GM12878 (cell line): ENCODE measurements at regions not wholly inside any gene's neighbourhood (a gene's known extent, or its start where the extent isn't known, plus 50 kb on each side); places are given as distances from the start of the nearest gene placed in this dataset.
A peak's percentile ranks its signal among the peaks of the same experiment; 100 is the strongest.

Source experiments
- ATF2 ChIP-seq: IDR thresholded peaks from 2 replicates; pipeline ENCODE4 v1.6.1; 2012; ENCODE audit warnings: low read length, inconsistent platforms
- BCL3 ChIP-seq: IDR thresholded peaks from 2 replicates; pipeline ENCODE4 v1.6.1; 2011; ENCODE audit warnings: borderline replicate concordance, low read depth, mild to moderate bottlenecking, moderate library complexity, low read length; ENCODE audit not compliant: insufficient read depth, poor library complexity, severe bottlenecking
- E2F4 ChIP-seq: IDR thresholded peaks from 2 replicates; pipeline ENCODE4 v1.6.1; 2012; ENCODE audit warnings: low read depth, low read length, improper control_type of control experiment
- EP300 ChIP-seq, 2 experiments: fragments of 150-350 bp in 1 of 2; IDR thresholded peaks; 2 replicates each; pipeline ENCODE4 v1.6.1; 2011 to 2012; ENCODE audit warnings: low read depth in 2 of 2, low read length in 2 of 2, borderline replicate concordance in 1 of 2, improper control_type of control experiment in 1 of 2, inconsistent platforms in 1 of 2; ENCODE audit not compliant: control insufficient read depth in 1 of 2
- EZH2 ChIP-seq: IDR thresholded peaks from 2 replicates; pipeline ENCODE4 v1.6.1; 2012; ENCODE audit warnings: low read depth, mild to moderate bottlenecking, control low read depth, inconsistent platforms, low read length, borderline replicate concordance; ENCODE audit not compliant: control insufficient read depth
- HDAC6 ChIP-seq: fragments of 200-600 bp; sonication (generic); IDR thresholded peaks from one replicate; pipeline ENCODE4 v1.8.0; 2017; ENCODE audit warnings: antibody characterized with exemption; ENCODE audit not compliant: unreplicated experiment
- RCOR1 ChIP-seq: conservative IDR thresholded peaks from 2 replicates; pipeline ENCODE4 v1.6.1; 2012; ENCODE audit warnings: low read depth, low read length, improper control_type of control experiment
- RUNX3 ChIP-seq: IDR thresholded peaks from 2 replicates; pipeline ENCODE4 v1.6.1; 2012; ENCODE audit warnings: low read length, inconsistent platforms
- SPI1 ChIP-seq: IDR thresholded peaks from 2 replicates; pipeline ENCODE4 v1.6.1; 2011; ENCODE audit warnings: low read depth, mild to moderate bottlenecking, low read length, moderate library complexity, borderline replicate concordance; ENCODE audit not compliant: insufficient read depth
- STAT1 ChIP-seq: fragments of 450-650 bp; conservative IDR thresholded peaks from 2 replicates; pipeline ENCODE4 v1.6.1; 2014; ENCODE audit warnings: antibody characterized with exemption, mild to moderate bottlenecking
- STAT3 ChIP-seq: IDR thresholded peaks from 2 replicates; pipeline ENCODE4 v1.6.1; 2011; ENCODE audit warnings: low read depth, low read length, improper control_type of control experiment
- TBL1XR1 ChIP-seq: IDR thresholded peaks from 2 replicates; pipeline ENCODE4 v1.6.1; 2012; ENCODE audit warnings: low read depth, low read length, improper control_type of control experiment
- ZNF622 ChIP-seq: fragments of 450-650 bp; IDR thresholded peaks from 2 replicates; pipeline ENCODE4 v1.6.1; 2017; ENCODE audit warnings: mild to moderate bottlenecking, inconsistent platforms
- TF ChIP-seq, protein P1 (sequence below): fragments of 450-650 bp; formaldehyde crosslinking; IDR thresholded peaks from 2 replicates; pipeline ENCODE4 v1.5.0; 2022; ENCODE audit warnings: mild to moderate bottlenecking, missing genetic modification characterization
- TF ChIP-seq, protein P2 (sequence below): fragments of 450-650 bp; IDR thresholded peaks from 2 replicates; pipeline ENCODE4 v1.6.1; 2016; ENCODE audit warnings: mild to moderate bottlenecking

GRCh38 chr13:47146991-47147811, 250.3 kb upstream of the HTR2A start (continued):
- TF ChIP-seq STAT3 (no peak), ZNF622 (no peak), EZH2 (no peak), ATF2 (peak; percentile 44; the same call in 1 of the 2 replicates), EP300 (IDR thresholded peaks at IDR 0.05; ENCODE audit: borderline replicate concordance in 1 of 2, control insufficient read depth in 1 of 2, low read depth in 2 of 2, low read length in 2 of 2) (no peak), E2F4 (no peak), TBL1XR1 (peak; percentile 21; the same call in 1 of the 2 replicates), RUNX3 (peak; percentile 88), HDAC6 (no peak), STAT1 (no peak), BCL3 (no peak), RCOR1 (no peak), SPI1 (0 out of 2 replicates have a peak, but pooled peaks have one; percentile 25)
- TF ChIP-seq, protein P1, sequence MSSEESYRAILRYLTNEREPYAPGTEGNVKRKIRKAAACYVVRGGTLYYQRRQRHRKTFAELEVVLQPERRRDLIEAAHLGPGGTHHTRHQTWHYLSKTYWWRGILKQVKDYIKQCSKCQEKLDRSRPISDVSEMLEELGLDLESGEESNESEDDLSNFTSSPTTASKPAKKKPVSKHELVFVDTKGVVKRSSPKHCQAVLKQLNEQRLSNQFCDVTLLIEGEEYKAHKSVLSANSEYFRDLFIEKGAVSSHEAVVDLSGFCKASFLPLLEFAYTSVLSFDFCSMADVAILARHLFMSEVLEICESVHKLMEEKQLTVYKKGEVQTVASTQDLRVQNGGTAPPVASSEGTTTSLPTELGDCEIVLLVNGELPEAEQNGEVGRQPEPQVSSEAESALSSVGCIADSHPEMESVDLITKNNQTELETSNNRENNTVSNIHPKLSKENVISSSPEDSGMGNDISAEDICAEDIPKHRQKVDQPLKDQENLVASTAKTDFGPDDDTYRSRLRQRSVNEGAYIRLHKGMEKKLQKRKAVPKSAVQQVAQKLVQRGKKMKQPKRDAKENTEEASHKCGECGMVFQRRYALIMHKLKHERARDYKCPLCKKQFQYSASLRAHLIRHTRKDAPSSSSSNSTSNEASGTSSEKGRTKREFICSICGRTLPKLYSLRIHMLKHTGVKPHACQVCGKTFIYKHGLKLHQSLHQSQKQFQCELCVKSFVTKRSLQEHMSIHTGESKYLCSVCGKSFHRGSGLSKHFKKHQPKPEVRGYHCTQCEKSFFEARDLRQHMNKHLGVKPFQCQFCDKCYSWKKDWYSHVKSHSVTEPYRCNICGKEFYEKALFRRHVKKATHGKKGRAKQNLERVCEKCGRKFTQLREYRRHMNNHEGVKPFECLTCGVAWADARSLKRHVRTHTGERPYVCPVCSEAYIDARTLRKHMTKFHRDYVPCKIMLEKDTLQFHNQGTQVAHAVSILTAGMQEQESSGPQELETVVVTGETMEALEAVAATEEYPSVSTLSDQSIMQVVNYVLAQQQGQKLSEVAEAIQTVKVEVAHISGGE (CRISPR knock-in tag): no peak
- TF ChIP-seq, protein P2, sequence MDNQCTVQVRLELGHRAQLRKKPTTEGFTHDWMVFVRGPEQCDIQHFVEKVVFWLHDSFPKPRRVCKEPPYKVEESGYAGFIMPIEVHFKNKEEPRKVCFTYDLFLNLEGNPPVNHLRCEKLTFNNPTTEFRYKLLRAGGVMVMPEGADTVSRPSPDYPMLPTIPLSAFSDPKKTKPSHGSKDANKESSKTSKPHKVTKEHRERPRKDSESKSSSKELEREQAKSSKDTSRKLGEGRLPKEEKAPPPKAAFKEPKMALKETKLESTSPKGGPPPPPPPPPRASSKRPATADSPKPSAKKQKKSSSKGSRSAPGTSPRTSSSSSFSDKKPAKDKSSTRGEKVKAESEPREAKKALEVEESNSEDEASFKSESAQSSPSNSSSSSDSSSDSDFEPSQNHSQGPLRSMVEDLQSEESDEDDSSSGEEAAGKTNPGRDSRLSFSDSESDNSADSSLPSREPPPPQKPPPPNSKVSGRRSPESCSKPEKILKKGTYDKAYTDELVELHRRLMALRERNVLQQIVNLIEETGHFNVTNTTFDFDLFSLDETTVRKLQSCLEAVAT: no peak
